Sigmoid colon (tissue), 4 donors: ENCODE measurements at regions not wholly inside any gene's neighbourhood (a gene's known extent, or its start where the extent isn't known, plus 50 kb on each side); places are given as distances from the start of the nearest gene placed in this dataset.

Source experiments
- POLR2A ChIP-seq, 2 donors: fragments of 450-650 bp; IDR thresholded peaks; one replicate each; pipeline ENCODE4 v1.6.1; 2016; ENCODE audit warnings: antibody characterized with exemption in 2 of 2, mild to moderate bottlenecking in 2 of 2, moderate library complexity in 2 of 2
- POLR2AphosphoS5 ChIP-seq, 4 donors: sonication (generic); formaldehyde crosslinking; IDR thresholded peaks; one replicate each; pipeline ENCODE4 v1.6.1; 2017; ENCODE audit warnings: antibody characterized with exemption in 4 of 4
- TF ChIP-seq, protein P1 (sequence below), 4 experiments: fragments of 450-650 bp in 3 of 4; fragments of 200-600 bp in 1 of 4; IDR thresholded peaks; one replicate each; pipeline ENCODE4 v1.5.1; 2016 to 2019; ENCODE audit warnings: antibody characterized with exemption in 4 of 4, mild to moderate bottlenecking in 3 of 4, moderate library complexity in 2 of 4

DNA sequence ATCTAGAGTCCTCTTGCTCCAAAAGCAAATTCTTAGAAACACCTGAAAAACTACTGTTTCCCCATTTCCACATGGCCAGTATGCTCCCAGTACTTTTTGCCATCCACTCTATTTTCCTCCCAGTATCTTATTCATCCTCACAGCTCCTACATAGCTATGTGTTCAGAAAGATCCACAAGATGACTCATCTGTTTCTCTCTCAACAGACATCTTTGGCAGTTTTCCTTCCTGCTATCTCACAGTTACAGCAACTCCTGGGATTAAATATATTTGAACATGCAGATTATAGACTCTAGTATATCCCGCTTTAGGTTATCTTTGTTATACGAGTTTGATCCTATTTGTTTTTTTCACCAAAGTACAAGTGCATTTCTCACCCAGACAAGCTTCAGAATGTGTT is 675.6 kb upstream of the POT1 start:
- TF ChIP-seq POLR2A (IDR thresholded peaks at IDR 0.05) (no peak), POLR2AphosphoS5 (IDR thresholded peaks at IDR 0.05) (no peak)
- TF ChIP-seq, protein P1, sequence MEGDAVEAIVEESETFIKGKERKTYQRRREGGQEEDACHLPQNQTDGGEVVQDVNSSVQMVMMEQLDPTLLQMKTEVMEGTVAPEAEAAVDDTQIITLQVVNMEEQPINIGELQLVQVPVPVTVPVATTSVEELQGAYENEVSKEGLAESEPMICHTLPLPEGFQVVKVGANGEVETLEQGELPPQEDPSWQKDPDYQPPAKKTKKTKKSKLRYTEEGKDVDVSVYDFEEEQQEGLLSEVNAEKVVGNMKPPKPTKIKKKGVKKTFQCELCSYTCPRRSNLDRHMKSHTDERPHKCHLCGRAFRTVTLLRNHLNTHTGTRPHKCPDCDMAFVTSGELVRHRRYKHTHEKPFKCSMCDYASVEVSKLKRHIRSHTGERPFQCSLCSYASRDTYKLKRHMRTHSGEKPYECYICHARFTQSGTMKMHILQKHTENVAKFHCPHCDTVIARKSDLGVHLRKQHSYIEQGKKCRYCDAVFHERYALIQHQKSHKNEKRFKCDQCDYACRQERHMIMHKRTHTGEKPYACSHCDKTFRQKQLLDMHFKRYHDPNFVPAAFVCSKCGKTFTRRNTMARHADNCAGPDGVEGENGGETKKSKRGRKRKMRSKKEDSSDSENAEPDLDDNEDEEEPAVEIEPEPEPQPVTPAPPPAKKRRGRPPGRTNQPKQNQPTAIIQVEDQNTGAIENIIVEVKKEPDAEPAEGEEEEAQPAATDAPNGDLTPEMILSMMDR (IDR thresholded peaks at IDR 0.05) = no peak
